GM12878 (cell line): ENCODE measurements at regions not wholly inside any gene's neighbourhood (a gene's known extent, or its start where the extent isn't known, plus 50 kb on each side); places are given as distances from the start of the nearest gene placed in this dataset.

Source experiments
- ATAC-seq: fragments of 200-7000 bp; cut with Tn5 transposase; 3 replicates; pipeline ENCODE4 v1.9.1; 2020; ENCODE audit warnings: mild to moderate bottlenecking, moderate library complexity
- BruUV-seq: library from RNA; stranded (reverse); fragments of 400-500 nt; replicated peaks from 2 replicates; lab custom pipeline; 2021; lab: Mats Ljungman, UMichigan
- CTCF ChIA-PET: fragments of 300-600 bp; sonication (Branson Sonifier 250); formaldehyde crosslinking; extraction: SDS; loops from one replicate; lab custom pipeline; 2021; ENCODE audit warnings: inconsistent platforms; lab: Yijun Ruan, JAX
- POLR2A ChIA-PET: fragments of 350-600 bp; formaldehyde crosslinking; extraction: SDS; loops from one replicate; lab custom pipeline; 2021; ENCODE audit warnings: inconsistent platforms; lab: Charles Lee
- RAD21 ChIA-PET: fragments of 300-600 bp; sonication (Branson Sonifier 250); formaldehyde crosslinking; loops from one replicate; lab custom pipeline; 2023; ENCODE audit warnings: antibody characterized with exemption; ENCODE audit not compliant: unreplicated experiment; lab: Charles Lee
- SMC1A ChIA-PET: fragments of 300-600 bp; sonication (Branson Sonifier 250); formaldehyde crosslinking; loops from one replicate; lab custom pipeline; 2023; ENCODE audit not compliant: unreplicated experiment, uncharacterized antibody; lab: Charles Lee
- DNase-seq: peaks from one replicate; pipeline ENCODE4 v3.0.0-alpha.2; 2011; ENCODE audit warnings: low read depth, low spot score
- FAIRE-seq: peaks from 3 replicates; lab custom pipeline; 2011; peaks lifted over from hg19 to GRCh38; lab: Jason Lieb, UNC
- H2AFZ ChIP-seq: 2 replicates; pipeline ENCODE4 v1.6.0; 2011; ENCODE audit warnings: low read depth, low read length, control low read depth; ENCODE audit not compliant: control insufficient read depth
- H3K27ac ChIP-seq: 2 replicates; pipeline ENCODE4 v1.5.1; 2011; ENCODE audit warnings: control low read depth; ENCODE audit not compliant: control insufficient read depth, insufficient read depth
- H3K27me3 ChIP-seq, 2 experiments: replicated peaks in 1 of 2; 2 replicates each; pipeline versions ENCODE4 v1.6.0 to v1.6.1; 2011; ENCODE audit warnings: low read length in 1 of 2; ENCODE audit not compliant: control insufficient read depth in 2 of 2, insufficient read depth in 2 of 2
- H3K36me3 ChIP-seq, 2 experiments: 2 replicates each; pipeline ENCODE4 v1.5.1; 2011; ENCODE audit warnings: low read length in 1 of 2; ENCODE audit not compliant: control insufficient read depth in 2 of 2, insufficient read depth in 2 of 2
- H3K4me1 ChIP-seq: 2 replicates; pipeline ENCODE4 v1.6.1; 2011; ENCODE audit warnings: mild to moderate bottlenecking, low read length, moderate library complexity, mixed read lengths; ENCODE audit not compliant: control insufficient read depth, insufficient read depth
- H3K4me2 ChIP-seq: 2 replicates; pipeline ENCODE4 v1.6.0; 2011; ENCODE audit warnings: control low read depth; ENCODE audit not compliant: control insufficient read depth, insufficient read depth
- H3K4me3 ChIP-seq: fragments of 200-600 bp; sonication (generic); 2 replicates; pipeline ENCODE4 v1.5.1; 2016
- H3K79me2 ChIP-seq: 2 replicates; pipeline ENCODE4 v1.6.0; 2011; ENCODE audit warnings: low read length; ENCODE audit not compliant: control insufficient read depth, insufficient read depth
- H3K9ac ChIP-seq: 2 replicates; pipeline ENCODE4 v1.8.0; 2011; ENCODE audit warnings: low read length, control low read depth, mixed read lengths; ENCODE audit not compliant: control insufficient read depth, insufficient read depth
- H3K9me3 ChIP-seq: replicated peaks from 3 replicates; pipeline ENCODE4 v1.5.1; 2011; ENCODE audit warnings: mild to moderate bottlenecking, low read length; ENCODE audit not compliant: control insufficient read depth, insufficient read depth
- H4K20me1 ChIP-seq: 2 replicates; pipeline ENCODE4 v1.6.0; 2011; ENCODE audit not compliant: control insufficient read depth, insufficient read depth
- BCLAF1 ChIP-seq: fragments of 450-650 bp; IDR thresholded peaks from 2 replicates; pipeline ENCODE4 v1.6.1; 2017; ENCODE audit warnings: antibody characterized with exemption, mild to moderate bottlenecking, moderate library complexity
- BRCA1 ChIP-seq: IDR thresholded peaks from 2 replicates; pipeline ENCODE4 v1.6.1; 2011; ENCODE audit warnings: low read depth, low read length, improper control_type of control experiment
- TBL1XR1 ChIP-seq: IDR thresholded peaks from 2 replicates; pipeline ENCODE4 v1.6.1; 2012; ENCODE audit warnings: low read depth, low read length, improper control_type of control experiment
- USF2 ChIP-seq: IDR thresholded peaks from 2 replicates; pipeline ENCODE4 v1.6.1; 2011; ENCODE audit warnings: low read depth, low read length, improper control_type of control experiment, borderline replicate concordance
- WGBS: methylation state at CpG from one replicate; pipeline ENCODE4 v1.1.6; 2016; ENCODE audit warnings: low lambda C conversion rate; ENCODE audit not compliant: insufficient replicate concordance, insufficient coverage; ENCODE audit errors: missing lambda C conversion rate; 5-methylcytosine and 5-hydroxymethylcytosine counted together
- in situ Hi-C: fragments of 300-500 bp; cut with MboI; formaldehyde crosslinking; loops from 9 replicates; pipeline ENCODE4 v1.14.3; 2018; ENCODE audit warnings: mixed read lengths
- intact Hi-C: fragments of 100-400 bp; cut with micrococcal nuclease; formaldehyde crosslinking; loops from one replicate; pipeline ENCODE4 v1.14.2; 2022; ENCODE audit not compliant: unreplicated experiment

GRCh38 chr6:156715839-156716238 is 61.3 kb upstream of the ARID1B start:
- Histone ChIP-seq H3K9me3 (no peaks in the 10 kb centered on the region; the same call in 2 of the 3 replicates), H3K4me3 (no peak overlapping the region), H3K36me3 (no peaks in the 10 kb centered on the region), H3K27me3 (no peaks in the 10 kb centered on the region), H2AFZ (no peak overlapping the region), H4K20me1 (no peaks in the 10 kb centered on the region), H3K4me2 (no peak overlapping the region), H3K4me1 (peaks cover 22% of the 10 kb centered on the region), H3K27ac (no peak overlapping the region), H3K9ac (no peak overlapping the region), H3K79me2 (no peaks in the 10 kb centered on the region; the same call in 1 of the 2 replicates)
- SMC1A ChIA-PET: interaction anchor here (1.0 to 16.6 kb wide), 4 partner anchors 10 to 37 kb away, joined by 3 to 266 read pairs (median 8); no protein-coding TSS in a partner anchor
- CTCF ChIA-PET: interaction anchor here (0.8 to 2.2 kb wide), 3 partner anchors 14 to 26 kb away, joined by 3 to 8 read pairs (median 4); no protein-coding TSS in a partner anchor
- POLR2A ChIA-PET: interaction anchor here (0.6 to 1.9 kb wide), 5 partner anchors 10 to 107 kb away, joined by 3 to 6 read pairs (median 4); no protein-coding TSS in a partner anchor
- RAD21 ChIA-PET: interaction anchor here (0.6 to 1.5 kb wide), 4 partner anchors 10 to 346 kb away, joined by 3 to 4 read pairs (median 4); no protein-coding TSS in a partner anchor
- DNase-seq (no peak), ATAC-seq (no peak), FAIRE-seq (no peak)
- WGBS: 35% methylated on average over 5 of the region's 5 CpGs
- TF ChIP-seq USF2 (no peak), BCLAF1 (no peak), TBL1XR1 (no peak), BRCA1 (no peak)
- in situ Hi-C loops (no loop called here), intact Hi-C loops (no loop called here)
- BruUV-seq: no TSS peak
